AG04450 (cell line): ENCODE measurements at regions not wholly inside any gene's neighbourhood (a gene's known extent, or its start where the extent isn't known, plus 50 kb on each side); places are given as distances from the start of the nearest gene placed in this dataset.
"Not testable (repeated sequence)": the region's sequence is repeated elsewhere in the genome, so short reads cannot be mapped to it uniquely, and the experiment has no call there.

Experiments used
- CTCF ChIA-PET: fragments of 300-600, 350-600 bp; formaldehyde crosslinking; extraction: SDS; loops from one replicate; lab custom pipeline; 2022; ENCODE audit warnings: antibody characterized with exemption, inconsistent platforms; lab: Charles Lee
- POLR2A ChIA-PET: fragments of 350-600 bp; formaldehyde crosslinking; extraction: SDS; loops from one replicate; lab custom pipeline; 2021; ENCODE audit warnings: antibody characterized with exemption, inconsistent platforms; lab: Yijun Ruan, JAX
- DNase-seq: peaks from one replicate; pipeline ENCODE4 v3.0.0-alpha.2; 2011; ENCODE audit warnings: low read depth, low spot score
- H3K27ac ChIP-seq: one replicate; pipeline ENCODE4 v1.5.1; 2012; ENCODE audit warnings: low read depth, low read length, control low read depth
- H3K27me3 ChIP-seq: one replicate; pipeline ENCODE4 v1.6.0; 2012; ENCODE audit warnings: low read length; ENCODE audit not compliant: control insufficient read depth, insufficient read depth
- H3K4me3 ChIP-seq: 2 replicates; pipeline ENCODE4 v1.5.1; 2011; ENCODE audit warnings: mild to moderate bottlenecking, low read depth, low read length, control low read depth
- H3K9me3 ChIP-seq: 2 replicates; pipeline ENCODE4 v1.5.1; 2012; ENCODE audit warnings: low read length; ENCODE audit not compliant: control insufficient read depth, insufficient read depth
- CTCF ChIP-seq: IDR thresholded peaks from 2 replicates; pipeline ENCODE4 v1.5.1; 2011; ENCODE audit warnings: low read depth, low read length, control low read depth, inconsistent platforms

- TF ChIP-seq CTCF = no peak
- no peak for DNase-seq
- H3K27ac ChIP-seq = no peak overlapping the region
- CTCF ChIA-PET = no interaction called here
- no peaks in the 10 kb centered on the region for H3K27me3 ChIP-seq
- no peak overlapping the region for H3K4me3 ChIP-seq
- POLR2A ChIA-PET = no interaction called here
- peaks cover 20% of the 10 kb centered on the region for H3K9me3 ChIP-seq
Observed at GRCh38 chr7:4527988-4528636, 154.0 kb upstream of the FOXK1 start.

GRCh38 chr7:4531236-4531635, 150.9 kb upstream of the FOXK1 start:
- ChIA-PET CTCF (no interaction called here), POLR2A (no interaction called here)
- no peak overlapping the region for H3K4me3 ChIP-seq
- no peak for TF ChIP-seq CTCF
- peaks cover 39% of the 10 kb centered on the region for H3K9me3 ChIP-seq
- no peaks in the 10 kb centered on the region for H3K27me3 ChIP-seq
- H3K27ac ChIP-seq = no peak overlapping the region
- DNase-seq = no peak

- H3K27me3 ChIP-seq, H3K27ac ChIP-seq, H3K4me3 ChIP-seq, DNase-seq, POLR2A ChIA-PET, CTCF ChIA-PET: not testable (repeated sequence)
- peaks cover 40% of the 10 kb centered on the region for H3K9me3 ChIP-seq
Observed at GRCh38 chr7:4533339-4533738, 148.8 kb upstream of the FOXK1 start.

GRCh38 chr7:4549681-4550080, 132.4 kb upstream of the FOXK1 start:
- ChIA-PET CTCF (no interaction called here), POLR2A (no interaction called here)
- no peak overlapping the region for H3K27ac ChIP-seq
- no peak for DNase-seq
- TF ChIP-seq CTCF = no peak
- H3K4me3 ChIP-seq = no peak overlapping the region
- H3K9me3 ChIP-seq = peaks cover 23% of the 10 kb centered on the region
- no peaks in the 10 kb centered on the region for H3K27me3 ChIP-seq

GRCh38 chr7:4550117-4550516, 132.0 kb upstream of the FOXK1 start:
- POLR2A ChIA-PET = no interaction called here
- H3K27me3 ChIP-seq = no peaks in the 10 kb centered on the region
- H3K9me3 ChIP-seq = peaks cover 23% of the 10 kb centered on the region
- no peak overlapping the region for H3K4me3 ChIP-seq
- CTCF ChIA-PET = no interaction called here
- no peak overlapping the region for H3K27ac ChIP-seq
- no peak for TF ChIP-seq CTCF
- DNase-seq = no peak

GRCh38 chr7:4552985-4553384, 129.1 kb upstream of the FOXK1 start:
- Histone ChIP-seq H3K27me3 (no peaks in the 10 kb centered on the region), H3K27ac (no peak overlapping the region), H3K9me3 (peaks cover 27% of the 10 kb centered on the region), H3K4me3 (no peak overlapping the region)
- POLR2A ChIA-PET = no interaction called here
- TF ChIP-seq CTCF = no peak
- DNase-seq = no peak
- CTCF ChIA-PET = no interaction called here
